ENCODE measurements at regions not wholly inside any gene's neighbourhood (a gene's known extent, or its start where the extent isn't known, plus 50 kb on each side); places are given as distances from the start of the nearest gene placed in this dataset.

DNA sequence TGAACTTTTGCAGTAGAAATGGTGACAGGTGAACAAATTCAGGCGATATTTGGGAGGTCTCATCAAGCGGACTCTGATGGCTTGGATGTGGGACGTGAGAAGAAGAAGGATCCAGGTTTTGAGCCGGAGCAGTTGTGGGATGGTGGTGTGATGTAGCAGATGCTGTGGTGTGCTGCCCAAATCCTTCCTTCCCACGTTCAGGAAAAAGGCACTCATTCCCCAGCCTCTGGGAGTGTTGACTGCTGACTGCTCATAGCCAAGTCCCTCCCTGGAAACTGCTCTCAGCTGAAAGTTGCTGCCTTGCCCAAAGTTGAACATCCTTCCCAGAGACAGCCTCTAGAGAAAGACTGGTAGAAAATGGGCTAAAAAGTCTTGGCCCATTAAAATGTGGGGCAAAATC is 890.3 kb upstream of the ACVR2A start:
- ChIA-PET CTCF (no interaction called here), POLR2A (no interaction called here)
- TF ChIP-seq, protein P1, sequence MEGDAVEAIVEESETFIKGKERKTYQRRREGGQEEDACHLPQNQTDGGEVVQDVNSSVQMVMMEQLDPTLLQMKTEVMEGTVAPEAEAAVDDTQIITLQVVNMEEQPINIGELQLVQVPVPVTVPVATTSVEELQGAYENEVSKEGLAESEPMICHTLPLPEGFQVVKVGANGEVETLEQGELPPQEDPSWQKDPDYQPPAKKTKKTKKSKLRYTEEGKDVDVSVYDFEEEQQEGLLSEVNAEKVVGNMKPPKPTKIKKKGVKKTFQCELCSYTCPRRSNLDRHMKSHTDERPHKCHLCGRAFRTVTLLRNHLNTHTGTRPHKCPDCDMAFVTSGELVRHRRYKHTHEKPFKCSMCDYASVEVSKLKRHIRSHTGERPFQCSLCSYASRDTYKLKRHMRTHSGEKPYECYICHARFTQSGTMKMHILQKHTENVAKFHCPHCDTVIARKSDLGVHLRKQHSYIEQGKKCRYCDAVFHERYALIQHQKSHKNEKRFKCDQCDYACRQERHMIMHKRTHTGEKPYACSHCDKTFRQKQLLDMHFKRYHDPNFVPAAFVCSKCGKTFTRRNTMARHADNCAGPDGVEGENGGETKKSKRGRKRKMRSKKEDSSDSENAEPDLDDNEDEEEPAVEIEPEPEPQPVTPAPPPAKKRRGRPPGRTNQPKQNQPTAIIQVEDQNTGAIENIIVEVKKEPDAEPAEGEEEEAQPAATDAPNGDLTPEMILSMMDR (IDR thresholded peaks at IDR 0.05): no peak
- no peak for DNase-seq
- Mint-ChIP-seq H3K9me3 (no peaks in the 10 kb centered on the region), H3K4me1 (no peaks in the 10 kb centered on the region), H3K4me3 (no peak overlapping the region), H3K27ac (no peak overlapping the region), H3K27me3 (no peaks in the 10 kb centered on the region), H3K36me3 (ENCODE audit: low read depth) (no peaks in the 10 kb centered on the region)
- intact Hi-C loops (cut with micrococcal nuclease): no loop called here
- no peak for ATAC-seq (ENCODE audit: low read depth)

DNA sequence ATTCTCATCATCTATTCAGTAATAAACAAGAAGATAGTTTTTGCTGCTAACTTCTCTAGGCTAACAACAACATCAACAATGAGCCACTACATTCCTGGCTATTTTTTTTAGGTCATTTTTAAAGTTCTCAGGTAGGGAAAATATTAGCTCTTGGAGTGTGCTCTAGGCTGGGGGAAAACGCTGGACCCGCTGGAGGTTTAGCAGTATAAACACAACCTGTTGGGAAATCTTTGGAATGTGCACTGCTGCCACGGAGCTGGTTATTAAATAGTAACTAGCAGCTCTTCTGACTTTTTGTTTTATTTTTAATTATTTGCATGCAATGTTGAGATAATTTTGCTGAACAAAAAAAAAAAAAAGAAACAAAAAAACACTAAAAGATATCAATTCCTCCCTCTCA is 892.1 kb upstream of the ACVR2A start:
- H3K27ac Mint-ChIP-seq: no peak overlapping the region
- H3K36me3 Mint-ChIP-seq (ENCODE audit: low read depth): no peaks in the 10 kb centered on the region
- POLR2A ChIA-PET: no interaction called here
- no peak for DNase-seq
- no peaks in the 10 kb centered on the region for H3K27me3 Mint-ChIP-seq
- H3K9me3 Mint-ChIP-seq: no peaks in the 10 kb centered on the region
- no peak for ATAC-seq (ENCODE audit: low read depth)
- intact Hi-C loops (cut with micrococcal nuclease): no loop called here
- H3K4me3 Mint-ChIP-seq: no peak overlapping the region
- CTCF ChIA-PET: no interaction called here
- H3K4me1 Mint-ChIP-seq: no peaks in the 10 kb centered on the region
- TF ChIP-seq, protein P1 (IDR thresholded peaks at IDR 0.05): no peak

DNA sequence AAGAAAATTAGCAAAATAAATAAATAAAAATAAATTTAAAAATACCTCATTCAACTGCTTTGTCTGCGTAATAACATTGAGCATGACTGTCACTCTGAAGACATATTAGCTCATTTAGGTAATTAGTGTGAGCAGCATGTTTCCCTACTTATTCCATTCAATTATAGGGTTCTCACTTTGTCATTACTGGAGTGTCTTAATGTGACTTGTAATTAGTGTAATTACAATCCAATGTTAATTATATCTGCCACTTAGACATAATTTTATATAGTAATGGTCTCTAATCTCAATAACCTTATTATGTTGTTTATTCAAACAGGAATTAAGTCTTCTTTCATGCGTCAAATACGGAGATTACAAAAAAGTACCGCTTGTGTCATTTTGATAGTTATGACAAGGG is 893.9 kb upstream of the ACVR2A start:
- no peaks in the 10 kb centered on the region for H3K27me3 Mint-ChIP-seq
- no peaks in the 10 kb centered on the region for H3K36me3 Mint-ChIP-seq (ENCODE audit: low read depth)
- no peaks in the 10 kb centered on the region for H3K9me3 Mint-ChIP-seq
- DNase-seq: no peak
- ChIA-PET CTCF (interaction anchor here (0.5 kb wide), 1 partner anchor 955 kb away, joined by 3 read pairs; no protein-coding TSS in a partner anchor), POLR2A (no interaction called here)
- intact Hi-C loops (cut with micrococcal nuclease): no loop called here
- no peaks in the 10 kb centered on the region for H3K4me1 Mint-ChIP-seq
- no peak for ATAC-seq (ENCODE audit: low read depth)
- TF ChIP-seq, protein P1 (IDR thresholded peaks at IDR 0.05): no peak
- H3K4me3 Mint-ChIP-seq: no peak overlapping the region
- no peak overlapping the region for H3K27ac Mint-ChIP-seq

DNA sequence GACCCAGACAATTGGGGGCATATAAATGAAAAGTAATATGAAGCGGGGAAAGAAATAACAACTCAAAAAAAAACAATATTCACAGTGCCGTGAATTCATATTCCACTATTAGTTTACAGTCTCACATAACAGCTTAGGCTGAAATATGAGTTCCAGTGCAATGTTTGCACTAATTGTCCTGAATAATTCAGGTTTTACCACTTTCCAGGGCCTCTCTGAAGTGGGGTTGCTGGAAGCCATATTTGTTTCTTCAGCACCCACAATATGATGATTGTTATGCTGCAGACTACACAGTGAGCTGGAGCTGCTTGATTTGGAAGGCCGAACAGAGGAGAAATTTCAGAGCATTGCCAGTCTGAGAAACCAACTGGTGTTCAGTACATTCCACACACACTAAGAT is 894.5 kb upstream of the ACVR2A start:
- ChIA-PET CTCF (interaction anchor here (0.5 kb wide), 1 partner anchor 956 kb away, joined by 3 read pairs; no protein-coding TSS in a partner anchor), POLR2A (no interaction called here)
- intact Hi-C loops (cut with micrococcal nuclease): no loop called here
- Mint-ChIP-seq H3K4me3 (no peak overlapping the region), H3K27me3 (no peaks in the 10 kb centered on the region), H3K27ac (no peak overlapping the region), H3K4me1 (no peaks in the 10 kb centered on the region), H3K36me3 (ENCODE audit: low read depth) (no peaks in the 10 kb centered on the region), H3K9me3 (no peaks in the 10 kb centered on the region)
- DNase-seq (no peak), ATAC-seq (ENCODE audit: low read depth) (no peak)
- TF ChIP-seq, protein P1 (IDR thresholded peaks at IDR 0.05): no peak

DNA sequence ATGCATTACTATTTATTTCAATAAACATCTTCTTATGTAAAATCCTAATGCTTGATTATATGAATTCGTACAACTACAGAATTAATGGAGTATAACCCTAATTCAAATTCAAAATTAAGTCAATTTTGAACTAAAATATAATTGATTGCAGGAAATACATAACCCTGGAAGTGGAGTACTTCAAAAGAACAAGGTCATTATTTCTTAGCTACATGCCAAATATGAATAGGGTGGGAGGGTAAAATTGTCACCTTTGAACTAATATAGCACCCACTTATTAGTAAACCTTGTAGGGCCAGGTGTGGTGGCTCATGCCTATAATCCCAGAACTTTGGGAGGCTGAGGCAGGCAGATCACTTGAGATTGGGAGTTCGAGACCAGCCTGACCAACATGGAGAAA is 895.4 kb upstream of the ACVR2A start:
- H3K36me3 Mint-ChIP-seq (ENCODE audit: low read depth): no peaks in the 10 kb centered on the region
- H3K4me1 Mint-ChIP-seq: no peaks in the 10 kb centered on the region
- intact Hi-C loops (cut with micrococcal nuclease): no loop called here
- H3K27ac Mint-ChIP-seq: no peak overlapping the region
- ChIA-PET CTCF (no interaction called here), POLR2A (no interaction called here)
- TF ChIP-seq, protein P1 (IDR thresholded peaks at IDR 0.05): no peak
- no peaks in the 10 kb centered on the region for H3K9me3 Mint-ChIP-seq
- no peak overlapping the region for H3K4me3 Mint-ChIP-seq
- H3K27me3 Mint-ChIP-seq: no peaks in the 10 kb centered on the region
- ATAC-seq (ENCODE audit: low read depth) (no peak), DNase-seq (no peak)
